GM12891 (cell line): ENCODE measurements at regions not wholly inside any gene's neighbourhood (a gene's known extent, or its start where the extent isn't known, plus 50 kb on each side); places are given as distances from the start of the nearest gene placed in this dataset.
"Not testable (repeated sequence)": the region's sequence is repeated elsewhere in the genome, so short reads cannot be mapped to it uniquely, and the experiment has no call there.

Experiments
- PAX5 ChIP-seq: IDR thresholded peaks from 2 replicates; pipeline ENCODE4 v1.6.1; 2011; ENCODE audit warnings: low read length, moderate library complexity, mild to moderate bottlenecking; ENCODE audit not compliant: insufficient read depth, severe bottlenecking
- POLR2A ChIP-seq: IDR thresholded peaks from 2 replicates; pipeline ENCODE4 v1.6.1; 2011; ENCODE audit warnings: low read depth, low read length, control low read depth
- POLR2AphosphoS5 ChIP-seq: IDR thresholded peaks from 2 replicates; pipeline ENCODE4 v1.6.1; 2011; ENCODE audit warnings: low read depth, low read length, control low read depth
- POU2F2 ChIP-seq: IDR thresholded peaks from 2 replicates; pipeline ENCODE4 v1.6.1; 2011; ENCODE audit warnings: low read depth, mild to moderate bottlenecking, control low read depth, low read length, moderate library complexity
- SPI1 ChIP-seq: IDR thresholded peaks from 2 replicates; pipeline ENCODE4 v1.6.1; 2011; ENCODE audit warnings: low read depth, low read length, control low read depth
- TAF1 ChIP-seq: IDR thresholded peaks from 2 replicates; pipeline ENCODE4 v1.6.1; 2011; ENCODE audit warnings: low read depth, low read length, control low read depth

DNA sequence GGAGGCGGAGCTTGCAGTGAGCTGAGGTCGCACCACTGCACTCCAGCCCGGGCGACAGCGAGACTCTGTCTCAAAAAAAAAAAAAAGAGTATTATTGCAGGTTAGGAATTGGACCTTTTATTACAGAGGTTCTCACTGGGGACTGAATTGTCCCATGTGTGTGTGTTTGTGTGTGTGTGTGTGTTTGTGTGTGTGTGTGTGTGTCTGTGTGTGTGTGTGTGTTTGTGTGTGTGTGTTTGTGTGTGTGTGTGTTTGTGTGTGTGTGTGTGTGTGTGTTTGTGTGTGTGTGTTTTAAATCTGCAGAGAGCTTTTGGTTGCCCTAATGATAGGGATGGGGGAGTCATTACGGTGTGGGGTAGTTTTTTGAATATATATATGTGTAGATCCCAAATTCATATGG lies 84.9 kb downstream of the NPIPA7 start:
- not testable (repeated sequence) for TF ChIP-seq TAF1, POLR2A, POLR2AphosphoS5, PAX5, SPI1, POU2F2
